ENCODE measurements at regions not wholly inside any gene's neighbourhood (a gene's known extent, or its start where the extent isn't known, plus 50 kb on each side); places are given as distances from the start of the nearest gene placed in this dataset.

DNA sequence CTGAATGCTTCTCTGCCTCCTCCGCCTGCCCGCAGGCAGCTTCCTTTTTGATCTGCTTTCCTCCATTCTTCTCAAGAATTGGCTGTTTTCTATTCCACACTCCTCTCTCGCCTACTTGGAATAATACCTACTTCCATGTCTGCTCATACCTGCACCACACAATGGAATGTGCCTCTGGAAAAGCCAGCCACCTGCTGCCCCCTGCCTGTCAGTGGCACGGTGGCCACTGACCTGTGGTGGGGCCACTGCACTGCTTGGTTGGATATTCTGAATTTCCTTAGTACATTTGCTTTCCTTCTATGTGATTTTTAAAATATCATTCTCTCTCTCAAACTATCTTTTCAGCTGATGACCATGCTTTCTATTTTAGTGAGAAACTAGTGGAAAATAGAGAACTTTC is 406.9 kb downstream of the DCDC2C start:
- TF ChIP-seq RBAK (tag by site-specific recombination; IDR thresholded peaks at IDR 0.05) (no peak), ZNF48 (tag by site-specific recombination; IDR thresholded peaks at IDR 0.05) (no peak), ZNF777 (tag by site-specific recombination; IDR thresholded peaks at IDR 0.05; ENCODE audit: borderline replicate concordance) (no peak), ZNF529 (tag by site-specific recombination; IDR thresholded peaks at IDR 0.05; ENCODE audit: insufficient replicate concordance) (no peak)
- TF ChIP-seq, protein P1, sequence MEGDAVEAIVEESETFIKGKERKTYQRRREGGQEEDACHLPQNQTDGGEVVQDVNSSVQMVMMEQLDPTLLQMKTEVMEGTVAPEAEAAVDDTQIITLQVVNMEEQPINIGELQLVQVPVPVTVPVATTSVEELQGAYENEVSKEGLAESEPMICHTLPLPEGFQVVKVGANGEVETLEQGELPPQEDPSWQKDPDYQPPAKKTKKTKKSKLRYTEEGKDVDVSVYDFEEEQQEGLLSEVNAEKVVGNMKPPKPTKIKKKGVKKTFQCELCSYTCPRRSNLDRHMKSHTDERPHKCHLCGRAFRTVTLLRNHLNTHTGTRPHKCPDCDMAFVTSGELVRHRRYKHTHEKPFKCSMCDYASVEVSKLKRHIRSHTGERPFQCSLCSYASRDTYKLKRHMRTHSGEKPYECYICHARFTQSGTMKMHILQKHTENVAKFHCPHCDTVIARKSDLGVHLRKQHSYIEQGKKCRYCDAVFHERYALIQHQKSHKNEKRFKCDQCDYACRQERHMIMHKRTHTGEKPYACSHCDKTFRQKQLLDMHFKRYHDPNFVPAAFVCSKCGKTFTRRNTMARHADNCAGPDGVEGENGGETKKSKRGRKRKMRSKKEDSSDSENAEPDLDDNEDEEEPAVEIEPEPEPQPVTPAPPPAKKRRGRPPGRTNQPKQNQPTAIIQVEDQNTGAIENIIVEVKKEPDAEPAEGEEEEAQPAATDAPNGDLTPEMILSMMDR (tag by site-specific recombination; IDR thresholded peaks at IDR 0.05): no peak
